K562 (cell line): ENCODE measurements at regions not wholly inside any gene's neighbourhood (a gene's known extent, or its start where the extent isn't known, plus 50 kb on each side); places are given as distances from the start of the nearest gene placed in this dataset.

Experiments
- ATAC-seq: fragments of 200-7000 bp; cut with Tn5 transposase; 3 replicates; pipeline ENCODE4 v1.9.1; 2020; ENCODE audit warnings: moderate library complexity
- BruUV-seq: library from RNA; stranded (reverse); fragments of 400-500 nt; replicated peaks from 2 replicates; lab custom pipeline; 2021; lab: Mats Ljungman, UMichigan
- CTCF ChIA-PET: fragments of 300-600 bp; formaldehyde crosslinking; extraction: SDS; loops from one replicate; lab custom pipeline; 2021; ENCODE audit warnings: low intra/inter-chr PET ratio; lab: Yijun Ruan, JAX
- POLR2A ChIA-PET: fragments of 300-600, 350-650 bp; sonication (Branson Sonifier 250); formaldehyde crosslinking; extraction: SDS; loops from one replicate; lab custom pipeline; 2021; ENCODE audit warnings: antibody characterized with exemption, inconsistent platforms; lab: Yijun Ruan, JAX
- DNase-seq, 4 experiments: peaks; one replicate each; pipeline versions ENCODE4 v3.0.0 to v3.0.0-alpha.2; 2011 to 2018; ENCODE audit warnings: low spot score in 3 of 4, mixed read lengths in 3 of 4; ENCODE audit errors: extremely low read depth in 1 of 4
- FAIRE-seq: peaks from 2 replicates; lab custom pipeline; 2011; peaks lifted over from hg19 to GRCh38; lab: Jason Lieb, UNC
- H2AFZ ChIP-seq: 2 replicates; pipeline ENCODE4 v1.6.0; 2011; ENCODE audit warnings: low read depth, low read length, control low read depth, inconsistent platforms
- H3K27ac ChIP-seq: fragments of 200-600 bp; 3 replicates; pipeline ENCODE4 v1.8.0; 2011; ENCODE audit warnings: low read depth, mild to moderate bottlenecking, control low read depth, inconsistent platforms, low read length, moderate library complexity, mixed read lengths; ENCODE audit errors: extremely low read depth
- H3K27me3 ChIP-seq, 2 experiments: fragments of 300-600 bp in 1 of 2; 2 replicates in 1 of 2; 3 replicates in 1 of 2; pipeline versions ENCODE4 v1.6.0 to v1.8.0; 2011; ENCODE audit warnings: inconsistent platforms in 2 of 2, low read length in 2 of 2, mild to moderate bottlenecking in 1 of 2, mixed read lengths in 1 of 2, moderate library complexity in 1 of 2; ENCODE audit not compliant: control insufficient read depth in 2 of 2, insufficient read depth in 2 of 2
- H3K36me3 ChIP-seq: fragments of 300-600 bp; 3 replicates; pipeline ENCODE4 v1.8.0; 2011; ENCODE audit warnings: mild to moderate bottlenecking, low read length, inconsistent platforms; ENCODE audit not compliant: control insufficient read depth, insufficient read depth
- H3K4me1 ChIP-seq, 2 experiments: fragments of 200-600 bp in 1 of 2; replicated peaks in 1 of 2; 2 replicates in 1 of 2; 3 replicates in 1 of 2; pipeline versions ENCODE4 v1.5.1 to v1.8.0; 2011; ENCODE audit warnings: inconsistent platforms in 2 of 2, low read length in 2 of 2, mild to moderate bottlenecking in 1 of 2, mixed read lengths in 1 of 2, moderate library complexity in 1 of 2; ENCODE audit not compliant: control insufficient read depth in 2 of 2, insufficient read depth in 2 of 2
- H3K4me2 ChIP-seq: 2 replicates; pipeline ENCODE4 v1.6.1; 2011; ENCODE audit warnings: low read length, control low read depth, inconsistent platforms, mixed read lengths; ENCODE audit not compliant: insufficient read depth
- H3K4me3 ChIP-seq: fragments of 200-600 bp; sonication (generic), shearing (Covaris generic); 2 replicates; pipeline ENCODE4 v1.5.1; 2016; ENCODE audit warnings: control low read depth, inconsistent platforms
- H3K79me2 ChIP-seq: fragments of 200-600 bp; 3 replicates; pipeline ENCODE4 v1.8.0; 2011; ENCODE audit warnings: low read length, inconsistent platforms; ENCODE audit not compliant: control insufficient read depth, insufficient read depth
- H3K9ac ChIP-seq, 2 experiments: 2 replicates each; pipeline versions ENCODE4 v1.6.0 to v1.6.1; 2011; ENCODE audit warnings: low read depth in 2 of 2, low read length in 2 of 2, control low read depth in 1 of 2, inconsistent platforms in 1 of 2, mild to moderate bottlenecking in 1 of 2, mixed read lengths in 1 of 2; ENCODE audit not compliant: insufficient read depth in 1 of 2
- H3K9me1 ChIP-seq: one replicate; pipeline ENCODE4 v1.6.0; 2011; ENCODE audit warnings: inconsistent platforms, mild to moderate bottlenecking, low read length, moderate library complexity; ENCODE audit not compliant: control insufficient read depth, insufficient read depth
- H3K9me3 ChIP-seq: replicated peaks from 2 replicates; pipeline ENCODE4 v1.5.1; 2011; ENCODE audit warnings: low read depth, low read length, inconsistent platforms; ENCODE audit not compliant: control insufficient read depth, insufficient read depth
- H4K20me1 ChIP-seq: replicated peaks from 2 replicates; pipeline ENCODE4 v1.6.1; 2011; ENCODE audit warnings: low read length, inconsistent platforms, mixed read lengths; ENCODE audit not compliant: control insufficient read depth, insufficient read depth
- CHD7 ChIP-seq: fragments of 200-600 bp; sonication (generic); IDR thresholded peaks from one replicate; pipeline ENCODE4 v1.6.1; 2012; ENCODE audit warnings: mild to moderate bottlenecking, low read depth, low read length, inconsistent platforms
- DPF2 ChIP-seq: fragments of 450-650 bp; IDR thresholded peaks from 2 replicates; pipeline ENCODE4 v1.6.1; 2016
- WGBS: fragments of 100-300 bp; shearing (Covaris generic); methylation state at CpG from one replicate; pipeline ENCODE4 v1.1.6; 2016; ENCODE audit warnings: low coverage, mixed read lengths; ENCODE audit not compliant: insufficient coverage; ENCODE audit errors: missing lambda C conversion rate; 5-methylcytosine and 5-hydroxymethylcytosine counted together
- in situ Hi-C: fragments of 300-500 bp; cut with MboI; formaldehyde crosslinking; loops from 4 replicates; pipeline ENCODE4 v1.15.0; 2018; ENCODE audit warnings: inconsistent platforms, mixed read lengths
- intact Hi-C: fragments of 100-400 bp; cut with micrococcal nuclease; formaldehyde crosslinking; loops from 2 replicates; pipeline ENCODE4 v1.14.2; 2022
- TF ChIP-seq, protein P1 (sequence below), 3 experiments: fragments of 200-800 bp in 1 of 3; fragments of 250-450 bp in 1 of 3; fragments of 450-650 bp in 1 of 3; sonication (Bioruptor Pico) in 1 of 3; sonication (Bioruptor generic) in 1 of 3; formaldehyde crosslinking in 1 of 3; IDR thresholded peaks; 2 replicates each; pipeline versions ENCODE4 v1.6.1 to v1.8.0; 2016 to 2022; ENCODE audit warnings: mild to moderate bottlenecking in 2 of 3, missing genetic modification characterization in 2 of 3, missing compliant biosample characterization in 1 of 3, moderate library complexity in 1 of 3

GRCh38 chr16:46428108-46429061 is 192.8 kb downstream of the SHCBP1 start:
- intact Hi-C loops, result no loop called here
- Histone ChIP-seq H3K9me1 (no peaks in the 10 kb centered on the region), H3K4me1 (peaks cover 0 to 12% of the 10 kb centered on the region in 2 experiments; a peak in 1 of 5 replicates), H2AFZ (no peak overlapping the region), H4K20me1 (no peaks in the 10 kb centered on the region), H3K27me3 (peaks cover 12 to 19% of the 10 kb centered on the region in 2 experiments; a peak in 2 of 5 replicates), H3K79me2 (no peaks in the 10 kb centered on the region), H3K36me3 (no peaks in the 10 kb centered on the region), H3K9ac (no peak overlapping the region), H3K4me3 (no peak overlapping the region; the same call in 1 of the 2 replicates), H3K27ac (no peak overlapping the region), H3K4me2 (no peak overlapping the region), H3K9me3 (no peaks in the 10 kb centered on the region)
- ATAC-seq (no peak), DNase-seq (peak in 1 of 4 experiments; percentile 1), FAIRE-seq (no peak)
- 5% methylated on average over 55 of the region's 81 CpGs for WGBS
- BruUV-seq, result no TSS peak
- TF ChIP-seq CHD7 (no peak), DPF2 (no peak)
- TF ChIP-seq, protein P1, sequence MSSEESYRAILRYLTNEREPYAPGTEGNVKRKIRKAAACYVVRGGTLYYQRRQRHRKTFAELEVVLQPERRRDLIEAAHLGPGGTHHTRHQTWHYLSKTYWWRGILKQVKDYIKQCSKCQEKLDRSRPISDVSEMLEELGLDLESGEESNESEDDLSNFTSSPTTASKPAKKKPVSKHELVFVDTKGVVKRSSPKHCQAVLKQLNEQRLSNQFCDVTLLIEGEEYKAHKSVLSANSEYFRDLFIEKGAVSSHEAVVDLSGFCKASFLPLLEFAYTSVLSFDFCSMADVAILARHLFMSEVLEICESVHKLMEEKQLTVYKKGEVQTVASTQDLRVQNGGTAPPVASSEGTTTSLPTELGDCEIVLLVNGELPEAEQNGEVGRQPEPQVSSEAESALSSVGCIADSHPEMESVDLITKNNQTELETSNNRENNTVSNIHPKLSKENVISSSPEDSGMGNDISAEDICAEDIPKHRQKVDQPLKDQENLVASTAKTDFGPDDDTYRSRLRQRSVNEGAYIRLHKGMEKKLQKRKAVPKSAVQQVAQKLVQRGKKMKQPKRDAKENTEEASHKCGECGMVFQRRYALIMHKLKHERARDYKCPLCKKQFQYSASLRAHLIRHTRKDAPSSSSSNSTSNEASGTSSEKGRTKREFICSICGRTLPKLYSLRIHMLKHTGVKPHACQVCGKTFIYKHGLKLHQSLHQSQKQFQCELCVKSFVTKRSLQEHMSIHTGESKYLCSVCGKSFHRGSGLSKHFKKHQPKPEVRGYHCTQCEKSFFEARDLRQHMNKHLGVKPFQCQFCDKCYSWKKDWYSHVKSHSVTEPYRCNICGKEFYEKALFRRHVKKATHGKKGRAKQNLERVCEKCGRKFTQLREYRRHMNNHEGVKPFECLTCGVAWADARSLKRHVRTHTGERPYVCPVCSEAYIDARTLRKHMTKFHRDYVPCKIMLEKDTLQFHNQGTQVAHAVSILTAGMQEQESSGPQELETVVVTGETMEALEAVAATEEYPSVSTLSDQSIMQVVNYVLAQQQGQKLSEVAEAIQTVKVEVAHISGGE (CRISPR knock-in tag; IDR thresholded peaks at IDR 0.05), result no peak
- ChIA-PET POLR2A (no interaction called here), CTCF (no interaction called here)
- in situ Hi-C loops, result no loop called here
